ENCODE measurements at regions not wholly inside any gene's neighbourhood (a gene's known extent, or its start where the extent isn't known, plus 50 kb on each side); places are given as distances from the start of the nearest gene placed in this dataset.

DNA sequence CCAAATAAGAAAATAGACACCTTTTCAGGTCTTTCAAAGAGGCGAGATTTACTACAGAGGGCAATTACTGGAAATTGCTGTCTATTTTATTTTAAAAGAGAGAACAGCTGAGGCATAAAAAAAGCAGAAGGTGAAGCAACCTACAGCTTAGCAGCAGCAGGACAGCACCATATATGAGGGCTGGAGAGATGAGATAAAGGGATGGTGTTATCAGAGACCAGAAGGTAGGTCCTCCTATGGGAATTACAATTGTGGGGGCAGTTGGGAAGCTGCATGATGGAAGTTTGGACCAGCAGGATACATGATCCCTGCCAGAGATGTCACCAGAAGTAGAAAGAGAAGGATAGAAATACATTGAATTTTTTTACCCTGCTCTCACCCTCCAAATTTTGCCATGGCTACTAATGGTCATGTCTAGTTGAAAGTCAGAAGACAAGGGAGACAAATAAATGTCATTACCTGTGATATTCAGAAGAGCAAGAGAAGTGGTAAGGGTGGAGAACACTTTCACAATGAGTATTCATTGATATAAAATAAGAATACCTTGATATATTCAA, 77.2 kb upstream of the CALCR start:
- DNase-seq (ENCODE audit: low read depth in 2 of 2): no peak

GRCh38 chr7:93646538-93646937, 72.0 kb upstream of the CALCR start:
- DNase-seq (ENCODE audit: low read depth in 2 of 2): no peak

- DNase-seq (ENCODE audit: low read depth in 2 of 2): no peak
Measured at GRCh38 chr7:93636276-93636675, 61.8 kb upstream of the CALCR start.

DNA sequence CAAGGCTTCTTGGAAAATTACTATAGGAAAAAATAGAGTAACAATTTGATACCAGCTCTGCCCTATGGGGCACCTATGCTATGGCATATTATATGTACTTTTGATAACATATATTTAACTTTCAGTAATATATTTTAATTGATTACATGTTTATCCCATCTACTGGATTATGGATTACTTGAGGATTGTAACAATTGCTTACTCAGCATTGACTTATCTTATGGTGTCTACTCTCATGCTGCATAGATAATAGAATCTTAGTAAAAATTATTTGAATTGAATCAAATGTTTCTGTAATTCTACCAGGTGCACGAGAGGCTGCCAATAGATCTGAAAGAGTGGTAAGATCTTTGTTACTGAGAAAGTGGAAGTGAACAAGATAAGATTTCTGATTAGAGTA, 57.8 kb upstream of the CALCR start:
- DNase-seq (ENCODE audit: low read depth in 2 of 2): no peak

DNA sequence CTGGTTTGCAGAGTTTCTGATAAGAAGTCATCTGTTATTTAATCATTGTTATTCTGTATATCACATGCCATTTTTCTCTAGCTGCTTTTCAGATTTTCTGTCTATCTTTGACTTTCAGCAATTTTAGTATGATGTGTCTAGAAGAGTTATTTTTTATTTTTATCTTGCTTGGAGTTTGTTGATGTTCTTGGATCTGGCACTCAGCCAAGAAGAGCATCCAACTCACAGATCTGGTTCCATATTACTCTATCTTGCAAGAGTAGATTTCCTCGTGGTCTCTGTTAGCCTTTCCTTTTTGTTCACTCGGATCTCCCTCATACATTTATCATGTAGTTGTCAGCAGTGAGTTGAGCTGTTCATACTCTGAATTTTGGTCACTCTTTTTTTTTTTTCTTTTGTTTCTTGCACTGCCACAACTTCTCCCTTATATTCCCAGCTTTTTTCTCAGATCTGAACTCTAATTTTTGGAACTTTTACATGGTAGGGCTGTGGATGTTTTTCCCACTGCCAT, 54.8 kb upstream of the CALCR start:
- no peak for DNase-seq (ENCODE audit: low read depth in 2 of 2)

- no peak for DNase-seq (ENCODE audit: low read depth in 2 of 2)
Measured at GRCh38 chr7:93626869-93627268, 52.3 kb upstream of the CALCR start.
